ENCODE measurements at regions not wholly inside any gene's neighbourhood (a gene's known extent, or its start where the extent isn't known, plus 50 kb on each side); places are given as distances from the start of the nearest gene placed in this dataset.
"Not testable (repeated sequence)": the region's sequence is repeated elsewhere in the genome, so short reads cannot be mapped to it uniquely, and the experiment has no call there.

DNA sequence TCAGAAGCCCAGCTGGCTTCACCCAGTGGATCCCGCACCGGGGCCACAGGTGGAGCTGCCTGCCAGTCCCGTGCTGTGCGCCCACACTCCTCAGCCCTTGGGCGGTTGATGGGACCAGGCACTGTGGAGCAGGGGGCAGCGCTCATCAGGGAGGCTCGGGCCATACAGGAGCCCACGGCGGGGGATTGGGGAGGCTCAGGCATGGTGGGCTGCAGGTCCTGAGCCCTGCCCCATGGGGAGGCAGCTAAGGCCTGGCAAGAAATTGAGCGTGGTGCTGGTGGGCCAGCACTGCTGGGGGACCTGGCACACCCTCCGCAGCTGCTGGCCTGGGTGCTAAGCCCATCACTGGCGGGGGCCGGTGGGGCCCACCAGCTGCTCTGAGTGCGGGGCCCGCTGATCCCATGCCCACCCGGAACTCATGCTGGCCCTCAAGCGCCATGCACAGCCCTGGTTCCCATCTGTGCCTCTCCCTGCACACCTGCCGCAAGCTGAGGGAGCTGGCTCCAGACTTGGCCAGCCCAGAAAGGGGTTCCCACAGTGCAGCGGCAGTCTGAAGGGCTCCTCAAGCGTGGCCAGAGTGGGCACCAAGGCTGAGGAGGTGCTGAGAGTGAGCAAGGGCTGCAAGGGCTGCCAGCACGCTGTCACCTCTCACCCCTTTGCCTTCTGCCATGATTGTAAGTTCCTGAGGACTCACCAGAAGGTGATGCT is 705.1 kb downstream of the STPG2 start:
- not testable (repeated sequence) for DNase-seq

DNA sequence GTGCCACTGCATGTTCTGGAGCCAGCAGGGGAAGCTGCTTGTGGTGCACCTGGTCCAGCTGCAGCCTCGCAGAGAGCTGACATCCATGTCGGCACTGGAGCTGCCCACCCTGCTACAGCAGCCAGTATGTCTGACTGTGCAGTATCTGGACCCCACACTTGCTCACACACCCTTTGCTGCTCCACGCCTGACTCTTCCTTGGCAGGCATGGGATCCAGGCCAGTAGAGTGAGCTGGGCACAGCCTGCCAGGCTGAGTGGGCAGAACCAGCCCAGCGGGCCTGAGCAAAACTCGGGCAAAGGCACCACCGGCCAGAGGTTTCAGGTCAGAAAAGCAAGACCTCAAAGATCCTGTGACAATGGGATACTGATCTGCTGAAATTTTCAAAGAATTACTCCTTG is 690.1 kb downstream of the STPG2 start:
- DNase-seq: no peak

- DNase-seq: no peak
Observed at GRCh38 chr4:97457253-97457652, 686.0 kb downstream of the STPG2 start.

- DNase-seq: no peak
Observed at GRCh38 chr4:97468272-97468671, 675.0 kb downstream of the STPG2 start.

DNA sequence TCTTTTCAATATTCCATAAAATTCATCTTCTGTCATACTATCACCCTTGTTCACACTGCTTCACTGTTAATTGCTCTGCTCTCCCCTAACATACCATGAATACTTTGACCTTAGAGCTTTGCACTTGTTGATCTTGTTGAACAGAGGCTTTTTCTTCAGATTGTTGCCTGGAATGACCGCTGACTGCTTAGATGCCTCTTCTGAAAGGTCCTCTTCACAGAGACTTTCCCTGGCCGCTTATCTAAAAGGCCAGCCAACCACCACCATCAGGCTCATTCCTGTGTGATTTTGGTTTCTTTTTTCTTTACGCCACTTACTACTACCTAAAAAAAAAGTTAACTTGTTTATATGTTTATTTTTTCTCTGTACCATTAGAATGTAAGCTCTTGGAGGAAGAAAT is 667.7 kb downstream of the STPG2 start:
- no peak for DNase-seq

DNA sequence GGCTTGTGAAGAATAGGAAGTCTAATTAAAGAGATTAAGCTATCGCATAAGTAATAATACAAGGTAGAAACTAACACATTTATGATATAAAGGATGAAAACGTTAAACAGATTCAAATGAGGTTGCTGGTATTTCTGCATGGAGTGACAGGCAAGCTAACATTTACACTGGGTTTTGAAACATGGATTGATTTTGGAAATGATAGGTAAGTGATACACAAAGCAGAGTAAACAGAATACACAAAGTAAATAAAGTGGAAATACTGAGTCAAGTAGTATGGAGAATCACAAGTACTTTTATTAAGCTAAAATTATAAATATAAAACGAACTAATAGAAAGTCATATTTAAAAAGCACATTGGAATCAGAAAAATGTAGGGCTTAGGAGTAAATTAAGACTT is 665.3 kb downstream of the STPG2 start:
- no peak for DNase-seq

GRCh38 chr4:97479388-97479787 is 663.9 kb downstream of the STPG2 start:
- no peak for DNase-seq

DNA sequence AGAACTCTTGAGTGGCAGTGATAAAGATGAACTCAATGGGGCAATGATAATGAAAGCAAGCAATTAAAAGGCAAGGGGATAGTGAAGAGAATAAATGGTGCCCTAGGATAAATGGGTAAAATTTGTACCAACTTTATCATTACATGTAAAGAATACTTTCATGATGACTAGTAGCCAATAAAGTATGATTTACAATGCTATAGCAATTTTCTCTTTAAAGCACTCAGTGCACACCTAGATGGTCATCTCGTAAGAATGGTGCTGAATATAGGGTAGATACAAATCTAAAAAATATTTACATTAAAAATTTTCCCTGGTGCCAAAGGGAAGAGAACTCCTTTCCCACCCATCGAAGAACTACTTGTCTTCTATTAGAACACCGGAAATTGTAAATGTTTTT is 651.4 kb downstream of the STPG2 start:
- DNase-seq: no peak

DNA sequence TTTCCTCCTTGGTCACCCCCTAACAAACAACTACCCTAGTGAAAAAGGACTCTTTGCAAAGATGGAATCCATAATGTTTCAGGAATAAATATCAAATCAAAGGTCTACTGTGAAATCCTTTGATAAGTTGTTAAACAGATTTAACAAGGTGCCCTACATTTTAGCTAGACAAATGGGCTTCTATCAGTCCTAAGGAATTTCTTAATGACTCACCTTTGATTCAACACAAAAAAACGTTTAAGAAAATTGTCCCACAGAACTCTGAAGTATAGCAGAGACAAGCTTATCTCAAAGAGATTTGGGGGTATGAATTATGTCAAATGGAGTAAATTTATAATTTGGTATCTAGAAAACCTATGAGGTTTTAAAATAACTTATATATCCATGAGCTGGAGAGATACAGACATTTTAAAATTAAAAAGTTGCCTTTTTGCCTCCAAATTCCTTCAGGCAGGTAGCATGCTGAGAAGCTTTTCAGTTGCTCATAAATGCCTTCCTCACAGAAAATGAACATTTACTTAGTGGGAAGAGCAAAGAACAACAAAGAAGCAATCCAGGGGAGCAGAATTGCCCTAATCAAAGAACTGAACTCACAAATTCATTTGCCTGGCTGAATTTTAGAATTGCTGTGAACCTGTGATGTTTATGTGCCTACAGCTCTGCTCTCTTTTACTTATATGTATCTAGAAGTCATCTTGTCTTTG is 649.3 kb downstream of the STPG2 start:
- DNase-seq: no peak

- DNase-seq: no peak
Observed at GRCh38 chr4:97496298-97496873, 646.9 kb downstream of the STPG2 start.

DNA sequence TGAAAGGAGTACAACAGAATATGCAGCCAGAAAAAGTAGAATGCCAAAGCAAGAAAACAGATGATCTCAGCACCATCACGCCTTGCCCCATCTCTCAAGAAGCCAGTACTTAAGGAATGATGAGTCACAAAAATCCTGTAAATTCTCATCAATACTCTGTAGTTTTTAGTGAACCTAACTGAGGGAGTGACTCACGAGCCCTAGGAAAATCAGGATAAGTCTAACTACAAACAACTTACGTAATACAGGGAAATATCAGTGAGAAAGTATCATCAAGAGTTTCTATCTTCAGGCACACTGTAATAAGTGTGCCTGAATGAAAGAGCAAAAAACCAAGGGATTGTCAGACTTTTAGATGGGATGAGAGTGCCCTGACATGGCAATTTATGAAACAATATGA is 644.4 kb downstream of the STPG2 start:
- no peak for DNase-seq

- DNase-seq: no peak
Observed at GRCh38 chr4:97500423-97500822, 642.9 kb downstream of the STPG2 start.

DNA sequence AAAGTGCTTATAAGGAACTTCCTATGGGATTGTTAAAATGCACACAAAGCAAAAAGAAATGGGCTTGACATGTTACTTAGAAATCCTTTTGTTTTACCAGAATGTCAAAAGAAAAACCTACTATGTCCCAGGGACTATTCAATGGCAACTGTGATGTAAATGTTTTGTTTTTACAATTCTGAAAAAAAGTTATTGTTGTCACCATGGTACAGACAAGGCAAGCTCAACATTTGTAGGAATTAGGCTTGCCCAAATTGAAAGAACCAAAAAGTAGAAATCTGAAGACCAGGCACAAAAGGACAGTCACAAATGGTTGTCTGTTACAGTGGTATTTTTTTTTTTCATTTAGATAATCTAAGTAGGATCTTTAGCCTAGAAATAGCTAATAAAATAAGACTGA is 638.6 kb downstream of the STPG2 start:
- DNase-seq: no peak

DNA sequence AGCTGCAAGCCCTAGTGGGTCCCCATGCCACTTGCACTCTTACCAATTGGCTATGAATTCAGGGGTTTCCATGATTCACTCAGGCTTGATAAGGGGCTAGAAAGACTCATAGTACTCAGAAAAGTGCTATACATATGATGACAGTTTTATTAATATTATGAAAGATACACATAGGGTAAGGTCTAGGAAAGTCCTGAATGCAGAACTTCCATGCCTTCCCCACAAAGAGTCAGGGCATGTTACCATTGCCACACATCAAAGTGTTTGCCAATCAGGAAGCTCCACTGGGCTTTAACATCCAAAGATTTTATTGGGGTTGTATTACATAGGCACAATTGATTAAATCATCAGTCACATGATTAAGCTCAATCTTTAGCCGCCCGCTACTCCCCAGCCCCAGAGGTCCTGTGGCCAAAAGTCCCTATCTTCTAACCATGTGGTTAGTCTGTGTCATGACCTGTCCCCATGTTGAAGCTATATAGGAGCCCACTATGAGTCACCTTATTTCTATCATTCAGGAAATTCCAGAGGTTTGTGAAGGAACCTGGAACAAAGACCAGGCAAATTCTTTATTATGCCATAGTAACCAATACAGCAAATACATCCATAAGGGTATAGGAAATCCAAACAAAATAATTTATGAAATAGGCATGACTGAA is 635.6 kb downstream of the STPG2 start:
- no peak for DNase-seq
